Right kidney (tissue), 1 donor: ENCODE measurements at regions not wholly inside any gene's neighbourhood (a gene's known extent, or its start where the extent isn't known, plus 50 kb on each side); places are given as distances from the start of the nearest gene placed in this dataset.
A peak's percentile ranks its signal among the peaks of the same experiment; 100 is the strongest.
"Not testable (repeated sequence)": the region's sequence is repeated elsewhere in the genome, so short reads cannot be mapped to it uniquely, and the experiment has no call there.

Source experiments
- DNase-seq: peaks from one replicate; pipeline ENCODE4 v3.0.0-alpha.2; 2016

DNA sequence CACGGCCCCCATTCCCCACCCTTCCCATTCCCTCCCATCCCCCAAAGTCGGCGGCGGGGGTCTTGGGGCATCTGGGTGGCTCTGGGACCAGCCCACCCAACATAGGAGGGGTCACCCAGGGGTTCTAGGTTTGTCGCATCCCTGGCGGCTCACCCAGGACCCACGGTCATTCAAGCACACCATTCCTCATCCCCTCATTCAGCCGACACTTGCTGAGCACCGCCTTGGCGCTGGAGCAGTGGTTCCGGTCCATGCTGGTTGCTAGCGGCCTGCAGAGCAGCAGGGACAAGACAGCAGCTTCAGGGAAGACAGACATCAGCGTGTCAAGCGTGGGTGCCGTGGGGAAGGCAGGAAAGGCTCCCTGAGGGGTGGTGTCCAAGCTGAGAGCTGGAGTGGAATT is 50.5 kb upstream of the OTOS start:
- DNase-seq = no peak

DNA sequence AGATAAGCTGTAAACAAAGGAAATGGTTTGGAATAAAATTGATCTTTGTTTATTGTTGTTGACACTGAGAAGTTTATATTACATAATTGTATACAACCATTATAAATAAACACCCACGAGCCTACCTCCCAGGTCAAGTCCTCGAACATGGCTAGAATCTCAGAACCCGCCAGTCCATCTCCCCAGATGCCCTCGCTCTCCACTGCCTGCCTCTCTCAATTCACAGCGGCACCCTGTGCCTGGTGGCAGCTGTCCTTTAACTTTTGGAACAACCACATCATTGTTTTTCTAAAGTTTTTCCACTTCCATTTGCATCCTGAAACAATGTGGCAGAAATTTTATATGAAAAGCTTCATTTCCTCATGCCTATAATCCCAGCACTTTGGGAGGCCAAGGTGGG is 52.2 kb upstream of the OTOS start:
- DNase-seq = no peak

DNA sequence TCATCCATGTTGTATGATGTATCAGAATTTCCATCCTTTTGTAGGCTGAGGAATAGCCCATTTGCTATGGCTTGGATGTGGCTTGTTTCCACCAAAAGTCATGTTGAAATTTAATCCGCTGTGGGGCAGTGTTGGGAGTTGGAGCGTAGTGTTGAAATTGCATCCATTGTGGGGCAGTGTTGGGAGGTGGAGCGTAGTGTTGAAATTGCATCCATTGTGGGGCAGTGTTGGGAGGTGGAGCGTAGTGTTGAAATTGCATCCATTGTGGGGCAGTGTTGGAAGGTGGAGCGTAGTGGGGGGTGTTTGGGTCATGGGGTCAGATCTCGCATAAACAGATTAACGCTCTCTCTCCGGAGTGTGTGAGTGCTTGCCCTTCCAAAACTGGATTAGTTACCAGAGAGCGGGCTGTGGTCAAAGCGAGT is 53.9 kb upstream of the OTOS start:
- DNase-seq = not testable (repeated sequence)

DNA sequence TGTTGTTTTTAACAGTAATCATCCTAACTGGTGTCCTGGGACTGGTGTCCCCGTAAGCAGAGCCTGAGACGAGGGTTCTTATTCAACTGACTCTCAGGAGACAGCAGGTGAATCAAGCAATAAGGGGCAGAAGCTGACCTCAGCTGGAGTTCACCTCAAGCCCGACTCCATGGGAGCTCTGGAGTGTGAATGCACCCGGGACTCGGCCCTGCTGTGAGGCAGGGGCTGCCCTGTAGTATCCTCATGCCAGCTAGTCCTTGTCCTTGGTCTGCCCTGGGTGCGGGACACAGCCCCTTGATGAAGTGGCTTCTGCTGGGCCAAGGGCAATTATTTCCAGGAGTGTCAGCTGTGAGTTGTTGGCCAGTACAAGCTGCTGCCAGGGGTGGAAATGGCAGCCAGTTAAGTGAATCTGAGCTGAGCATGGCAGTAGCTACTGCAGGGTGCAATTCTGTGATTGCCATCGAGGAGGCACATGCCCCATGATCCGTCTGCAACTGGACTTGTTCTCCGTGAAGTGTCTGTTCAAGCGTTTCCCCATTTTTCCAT is 54.9 kb upstream of the OTOS start:
- no peak for DNase-seq

DNA sequence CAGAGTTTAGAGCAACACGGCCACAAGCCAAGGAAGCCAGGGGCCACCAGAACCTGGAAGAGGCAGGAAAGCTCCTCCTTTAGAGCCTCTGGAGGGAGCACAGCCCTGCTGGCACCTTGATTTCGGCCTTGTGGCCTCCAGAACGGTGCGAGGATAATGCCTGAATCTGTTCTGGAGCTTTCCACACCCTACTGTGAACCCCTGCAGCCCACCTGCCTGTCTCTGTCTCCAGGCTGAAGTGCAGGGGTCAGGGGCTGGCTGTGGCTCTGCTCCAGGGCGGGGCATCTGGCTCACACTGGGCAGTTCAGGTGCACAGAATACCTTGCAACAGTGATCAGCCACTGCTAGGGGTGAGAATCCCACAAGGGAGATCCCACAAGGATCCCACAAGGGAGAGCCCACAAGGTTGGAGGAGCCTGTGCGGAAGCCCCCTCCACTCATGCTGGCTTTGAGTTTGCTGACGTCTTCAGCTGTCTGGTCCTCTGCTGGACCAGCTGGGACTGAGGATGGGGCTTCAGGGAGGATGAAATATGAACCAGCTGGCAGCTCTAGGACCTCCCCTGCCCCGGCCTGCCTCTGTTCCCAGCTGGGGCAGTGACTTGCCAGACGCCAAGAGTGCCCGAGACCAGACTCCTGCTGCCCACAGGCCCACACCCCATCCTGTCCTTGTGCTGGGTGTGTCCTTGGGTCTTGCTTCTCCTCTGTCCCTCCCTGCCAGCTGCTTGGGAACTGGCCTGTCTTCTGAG is 56.4 kb upstream of the OTOS start:
- no peak for DNase-seq

DNA sequence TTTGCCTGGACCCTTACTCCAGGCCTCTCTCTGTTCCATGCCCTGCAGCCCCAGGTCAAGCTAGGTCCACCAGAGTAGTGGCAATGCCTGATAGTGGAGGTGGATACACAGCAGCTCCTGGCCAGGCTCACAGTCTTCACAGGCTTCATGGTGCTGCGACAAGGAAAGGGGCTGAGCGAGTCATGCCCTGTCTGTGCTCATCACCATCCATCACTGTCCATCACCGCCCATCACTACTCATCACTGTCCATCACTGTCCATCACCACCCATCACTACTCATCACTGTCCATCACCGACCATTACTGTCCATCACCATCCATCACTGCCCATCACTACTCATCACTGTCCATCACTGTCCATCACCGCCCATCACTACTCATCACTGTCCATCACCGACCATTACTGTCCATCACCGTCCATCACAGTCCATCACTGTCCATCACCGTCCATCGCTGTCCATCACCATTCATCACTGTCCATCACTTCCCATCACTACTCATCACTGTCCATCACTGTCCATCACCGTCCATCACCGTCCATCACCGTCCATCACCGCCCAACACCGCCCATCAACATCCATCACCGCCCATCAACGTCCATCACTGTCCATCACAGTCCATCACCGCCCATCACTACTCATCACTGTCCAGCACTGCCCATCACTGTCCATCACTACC is 57.1 kb upstream of the OTOS start:
- DNase-seq = no peak

DNA sequence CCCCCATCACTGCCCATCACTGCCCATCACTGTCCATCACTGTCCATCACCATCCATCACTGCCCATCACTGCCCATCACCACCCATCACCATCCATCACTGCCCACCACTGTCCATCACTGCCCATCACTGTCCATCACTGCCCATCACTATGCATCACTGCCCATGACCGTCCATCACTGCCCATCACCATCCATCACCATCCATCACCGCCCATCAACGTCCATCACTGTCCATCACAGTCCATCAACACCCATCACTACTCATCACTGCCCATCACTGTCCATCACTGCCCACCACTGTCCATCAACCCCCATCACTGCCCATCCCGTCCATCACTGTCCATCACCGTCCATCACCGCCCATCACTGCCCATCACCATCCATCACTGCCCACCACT is 57.8 kb upstream of the OTOS start:
- DNase-seq = no peak

DNA sequence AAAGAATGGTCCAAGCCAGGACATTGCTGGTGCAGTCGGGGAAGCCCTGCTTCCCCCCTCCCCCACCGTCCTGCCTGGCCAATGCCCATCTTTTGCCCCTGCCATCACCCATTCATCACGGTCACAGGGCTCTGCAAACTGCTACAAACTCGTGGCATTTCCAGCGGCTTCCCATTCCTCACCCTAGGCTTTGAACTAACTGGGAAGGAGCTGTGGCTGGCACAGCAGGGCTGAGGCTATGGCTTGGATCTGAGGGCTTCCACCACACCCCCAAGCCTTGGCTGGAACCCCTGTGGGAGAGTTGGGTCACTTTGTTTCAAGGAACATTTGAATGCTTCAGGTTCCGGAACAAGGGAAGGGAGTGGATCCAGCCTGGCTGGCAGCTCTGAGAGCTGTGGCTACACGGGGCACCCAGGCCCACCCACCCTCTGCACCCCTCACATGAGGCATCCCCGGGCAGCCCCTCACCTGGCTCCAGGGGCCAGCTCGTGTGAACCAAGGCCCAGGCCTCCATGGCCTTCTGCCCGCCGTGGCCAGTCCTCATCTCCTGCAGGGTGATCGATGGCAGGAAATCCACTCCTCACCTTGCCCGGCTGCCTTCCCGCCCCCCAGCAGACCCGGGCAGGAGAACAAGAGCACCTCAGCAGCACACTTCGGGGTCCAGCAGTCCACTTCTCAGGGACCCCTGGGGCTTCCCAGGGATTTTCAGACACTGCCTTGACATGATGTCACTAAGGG is 58.8 kb upstream of the OTOS start:
- DNase-seq = no peak

DNA sequence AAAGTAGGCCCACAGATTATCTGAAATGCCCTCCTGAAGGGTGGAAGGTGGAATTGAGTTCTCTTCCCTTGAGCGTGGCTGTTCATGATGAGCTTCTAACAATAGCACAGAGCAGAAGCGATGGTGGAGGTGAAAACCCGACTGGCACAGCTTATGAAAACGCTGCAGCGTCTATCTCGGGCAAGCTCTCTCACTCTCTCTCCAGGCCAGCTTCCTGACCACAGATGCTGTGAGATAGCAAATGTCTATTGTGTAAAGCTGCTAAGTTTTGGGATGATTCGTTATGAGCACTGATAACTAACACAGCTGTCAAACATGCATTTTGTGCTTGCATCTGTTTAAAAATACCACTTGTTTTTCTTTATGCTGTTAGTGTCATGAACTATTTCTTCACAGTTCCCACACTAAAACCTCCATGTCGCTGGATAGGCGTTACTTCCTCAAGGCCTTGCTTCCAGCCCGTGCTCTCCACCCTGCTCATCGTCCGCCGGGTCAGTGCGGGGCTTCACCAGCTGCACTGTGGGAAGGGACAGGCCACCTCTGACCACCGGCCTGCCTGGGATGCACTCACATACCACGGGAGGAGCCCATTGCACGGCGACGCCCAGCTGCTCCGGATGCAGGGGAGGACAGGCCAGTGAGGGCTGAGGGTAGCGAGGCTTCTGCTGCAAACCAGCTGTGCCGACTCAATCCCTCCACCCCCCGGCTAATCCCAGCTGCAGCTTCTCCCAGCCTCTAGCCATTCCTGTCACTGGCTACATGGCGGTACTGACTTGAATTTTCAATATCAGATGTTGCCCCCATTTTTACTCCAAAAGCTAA is 60.0 kb upstream of the OTOS start:
- peak; percentile 69 for DNase-seq

DNA sequence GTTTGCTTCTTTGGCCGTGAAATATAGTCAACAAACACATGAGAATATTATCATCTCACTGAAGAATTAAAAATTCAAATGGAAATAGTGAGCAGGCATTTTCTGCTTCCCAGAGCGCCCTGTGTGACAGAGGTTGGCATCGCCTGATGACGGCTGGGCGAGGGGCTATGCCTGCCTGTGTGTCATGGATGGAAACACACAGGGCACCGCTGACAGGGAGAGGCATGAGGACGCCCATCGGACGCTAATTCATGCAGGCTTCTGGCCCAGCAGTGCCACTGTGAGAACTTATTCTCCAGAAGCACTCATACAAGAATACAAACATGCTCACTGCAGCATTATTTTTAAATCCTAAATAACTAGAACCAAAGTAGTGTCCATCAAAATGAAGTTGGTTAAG is 61.4 kb upstream of the OTOS start:
- DNase-seq = no peak

DNA sequence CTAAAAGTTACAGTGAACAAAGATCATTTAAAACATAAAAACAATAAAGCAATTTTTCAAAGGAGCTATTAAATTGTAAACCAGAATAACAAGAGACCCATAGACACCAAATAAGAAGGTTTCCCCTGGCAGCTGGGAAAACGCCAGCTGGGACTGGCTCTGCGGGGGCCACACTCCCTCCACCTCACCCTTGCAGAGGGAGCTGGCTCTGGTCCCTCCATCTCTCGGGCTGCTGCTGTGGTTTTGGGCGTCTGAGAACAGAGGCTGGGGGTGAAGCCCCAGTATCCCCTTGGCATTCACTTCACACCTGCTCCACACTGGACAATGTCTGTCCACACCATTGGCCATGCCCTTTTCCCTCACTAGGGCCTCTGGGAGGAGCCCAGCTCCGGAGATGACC is 62.1 kb upstream of the OTOS start:
- no peak for DNase-seq

DNA sequence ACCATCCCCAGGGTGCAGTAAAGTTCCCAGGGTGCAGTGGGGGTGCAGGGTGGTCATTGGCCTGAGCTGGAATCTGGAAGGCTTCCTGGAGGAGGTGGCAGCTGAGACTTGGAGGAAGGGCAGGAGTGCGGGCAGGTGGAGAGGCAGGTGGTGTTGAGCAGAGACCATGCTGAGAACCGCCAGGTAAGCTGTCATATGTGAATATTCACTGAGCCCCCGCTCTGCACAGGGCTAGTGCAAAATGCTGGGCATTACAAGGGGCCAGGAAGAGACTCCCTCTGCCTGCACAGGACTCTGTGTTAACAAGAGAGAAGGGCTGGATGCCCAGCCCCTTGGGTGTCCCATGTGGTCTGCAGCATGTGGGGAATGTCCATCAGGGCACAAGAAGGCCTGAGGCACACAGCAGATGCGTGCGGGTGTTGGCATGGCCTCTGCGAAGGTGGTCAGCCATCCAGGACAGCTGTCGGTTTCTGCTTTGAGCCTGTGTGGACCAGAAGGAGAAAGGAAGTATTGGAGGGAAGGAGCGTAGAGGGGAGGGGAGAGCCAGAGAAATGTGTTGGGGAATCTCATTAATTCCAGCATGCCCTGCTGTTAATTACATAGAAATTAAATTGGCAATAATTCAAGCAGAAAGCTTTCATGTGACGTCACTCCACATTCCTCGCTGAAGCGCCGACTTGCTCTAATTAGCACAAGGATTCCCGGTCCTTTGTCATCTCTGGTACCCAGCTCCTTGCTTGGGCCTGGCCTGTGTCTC is 62.8 kb upstream of the OTOS start:
- no peak for DNase-seq

DNA sequence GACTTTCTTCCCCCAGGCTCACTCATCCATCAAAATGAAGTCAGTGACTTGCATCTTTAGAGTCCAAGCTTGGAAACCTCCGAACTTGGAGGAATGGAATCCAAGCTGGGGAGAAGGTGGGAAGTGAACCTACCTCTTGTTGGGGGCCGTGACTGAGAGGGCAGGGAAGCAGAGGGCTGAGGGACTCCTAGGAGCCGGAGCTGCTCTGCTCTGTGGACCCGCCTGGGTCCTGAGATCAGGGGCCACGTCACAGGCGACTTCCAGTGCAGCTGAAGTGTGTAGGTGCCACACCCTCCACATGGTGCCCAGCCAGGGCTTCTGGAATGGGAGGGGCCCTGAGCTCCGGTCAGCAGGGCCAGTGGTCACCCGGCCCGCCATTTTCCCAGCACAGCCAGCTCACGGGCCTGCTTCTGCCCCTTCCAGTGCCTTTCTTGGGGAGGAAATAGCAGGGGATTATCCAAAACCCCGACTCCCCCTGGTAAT is 63.4 kb upstream of the OTOS start:
- no peak for DNase-seq

DNA sequence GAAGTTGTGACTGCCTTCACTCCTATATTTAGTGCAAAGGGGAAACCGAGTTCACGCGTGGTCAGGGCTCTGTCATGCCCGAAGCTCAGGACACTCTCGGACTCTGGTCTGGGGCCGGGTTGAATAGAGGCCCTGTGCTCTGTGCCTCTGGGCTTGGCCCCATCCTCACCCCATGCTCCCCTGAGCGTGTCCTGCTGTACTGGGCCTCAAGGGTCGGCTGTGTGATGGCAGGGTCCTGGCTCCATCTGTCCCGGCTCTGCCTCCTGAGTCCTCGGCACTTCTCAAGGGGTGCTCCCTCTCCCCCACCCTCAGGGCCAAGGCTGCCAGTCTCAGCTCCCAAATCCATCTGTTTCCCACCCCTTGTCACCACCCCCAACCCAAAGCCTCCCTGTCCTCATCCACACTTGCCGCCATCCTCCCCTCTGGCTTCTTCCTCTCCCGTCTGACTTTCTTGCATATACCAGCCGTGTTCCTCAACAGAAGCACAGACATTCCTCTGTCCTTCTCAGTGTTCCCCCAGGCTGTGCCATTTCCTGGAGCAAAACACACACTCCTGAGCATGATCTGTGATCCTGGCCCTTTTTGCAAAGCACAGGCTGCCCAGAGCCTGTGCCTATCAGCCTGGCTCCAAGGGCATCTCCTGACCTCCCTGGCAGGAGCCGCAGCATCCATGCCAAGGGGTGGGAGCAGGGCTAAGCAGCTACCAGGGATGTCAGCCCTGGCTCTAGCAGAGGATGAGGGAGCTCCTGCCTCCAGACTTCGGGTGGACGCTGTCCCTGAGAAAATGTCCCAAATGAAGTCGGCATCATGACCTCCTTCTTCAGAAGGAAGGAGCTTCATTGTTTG is 64.2 kb upstream of the OTOS start:
- no peak for DNase-seq

DNA sequence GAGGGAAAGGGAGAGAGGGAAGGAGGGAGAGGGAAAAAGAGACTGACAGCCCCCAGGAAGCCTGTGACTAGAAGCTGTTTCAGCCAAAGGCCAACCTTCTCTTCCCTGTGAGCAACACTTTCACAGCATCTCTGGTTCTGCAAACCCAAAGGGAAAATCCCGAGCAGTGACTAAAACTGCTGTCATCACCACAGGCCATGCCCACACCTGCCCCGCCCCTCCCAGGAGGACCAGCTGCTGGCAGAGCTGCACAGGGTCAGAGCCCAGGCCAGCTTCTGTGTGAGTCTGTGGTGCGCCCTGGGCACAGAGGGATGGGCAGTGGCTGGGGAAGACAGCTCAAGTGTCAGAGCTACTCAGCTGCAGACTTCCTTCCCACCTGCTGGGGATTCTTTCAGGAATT is 64.9 kb upstream of the OTOS start:
- no peak for DNase-seq

DNA sequence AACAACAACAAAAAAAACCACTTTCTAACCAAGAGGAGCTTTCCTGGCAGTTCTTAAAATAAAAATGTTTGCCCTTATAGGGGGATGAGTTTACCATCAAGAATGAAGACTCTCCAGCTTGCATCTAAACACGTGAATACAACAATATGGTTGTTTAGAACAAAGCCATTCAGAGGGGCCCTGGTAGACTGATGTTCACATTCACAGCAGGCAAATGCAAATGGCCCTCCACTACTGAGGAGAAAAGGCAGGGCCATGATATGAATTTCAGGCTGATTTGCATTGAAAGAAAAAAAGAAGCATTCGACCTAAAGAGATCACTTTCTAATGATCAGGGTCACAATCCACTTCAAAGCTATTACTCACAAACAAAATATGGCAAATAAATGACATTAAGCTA is 65.3 kb upstream of the OTOS start:
- DNase-seq = no peak

DNA sequence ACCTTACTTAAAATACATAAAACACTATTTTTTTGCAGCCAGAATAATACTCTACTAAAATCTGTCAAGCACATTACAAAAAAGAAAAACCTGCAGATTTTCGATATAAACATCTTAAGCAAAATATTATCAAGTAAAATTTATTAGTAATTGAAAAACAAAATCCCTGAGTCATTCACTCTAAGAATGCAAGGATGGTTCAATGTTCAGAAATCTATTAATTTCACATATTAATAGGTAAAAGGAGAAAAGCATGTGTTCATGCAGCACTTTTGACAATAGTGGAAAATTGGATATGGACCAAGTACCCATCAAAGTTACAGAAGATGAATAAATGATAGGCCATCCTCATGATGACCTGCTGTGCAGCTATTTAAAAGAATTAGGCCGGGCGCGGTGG is 66.2 kb upstream of the OTOS start:
- DNase-seq = no peak

DNA sequence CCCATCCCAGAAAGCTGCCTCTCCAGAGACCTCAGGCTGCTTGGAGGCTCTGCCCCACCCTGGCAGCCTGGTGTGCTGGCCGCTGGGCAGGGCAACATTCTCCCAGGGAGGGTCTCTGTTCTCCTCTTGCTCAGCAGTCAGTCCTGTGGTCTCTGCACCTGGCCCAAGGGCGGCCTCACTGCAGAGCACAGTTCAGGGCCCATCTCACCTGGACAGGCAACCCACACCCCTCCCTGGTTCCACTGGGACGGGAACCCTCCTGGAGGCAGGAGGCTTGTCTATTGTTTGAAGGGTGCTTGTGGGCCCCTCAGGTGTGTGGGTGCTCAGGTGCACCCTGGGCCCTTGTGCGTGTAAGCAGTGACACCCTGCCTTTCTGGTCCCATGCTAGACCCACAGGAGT is 67.2 kb upstream of the OTOS start:
- no peak for DNase-seq

DNA sequence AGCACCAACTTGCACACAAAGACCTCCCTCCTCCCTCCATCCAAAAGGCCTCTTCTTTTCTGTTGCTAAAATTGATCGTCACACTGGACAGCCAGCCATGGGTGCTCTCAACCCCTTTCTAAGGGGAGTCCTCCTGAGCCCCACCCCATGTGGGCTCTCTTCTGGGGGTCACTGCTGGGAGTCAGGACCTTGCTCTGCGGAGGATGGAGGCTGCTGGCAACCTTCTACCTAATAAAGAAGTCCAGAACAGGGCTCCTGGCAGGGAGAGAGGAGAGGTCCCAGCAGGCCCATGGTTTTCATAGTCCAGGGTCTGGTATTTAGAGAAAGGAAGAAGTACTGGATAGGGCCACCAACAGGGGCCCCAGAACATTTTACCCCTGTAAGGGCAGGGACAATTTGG is 67.6 kb upstream of the OTOS start:
- DNase-seq = no peak

DNA sequence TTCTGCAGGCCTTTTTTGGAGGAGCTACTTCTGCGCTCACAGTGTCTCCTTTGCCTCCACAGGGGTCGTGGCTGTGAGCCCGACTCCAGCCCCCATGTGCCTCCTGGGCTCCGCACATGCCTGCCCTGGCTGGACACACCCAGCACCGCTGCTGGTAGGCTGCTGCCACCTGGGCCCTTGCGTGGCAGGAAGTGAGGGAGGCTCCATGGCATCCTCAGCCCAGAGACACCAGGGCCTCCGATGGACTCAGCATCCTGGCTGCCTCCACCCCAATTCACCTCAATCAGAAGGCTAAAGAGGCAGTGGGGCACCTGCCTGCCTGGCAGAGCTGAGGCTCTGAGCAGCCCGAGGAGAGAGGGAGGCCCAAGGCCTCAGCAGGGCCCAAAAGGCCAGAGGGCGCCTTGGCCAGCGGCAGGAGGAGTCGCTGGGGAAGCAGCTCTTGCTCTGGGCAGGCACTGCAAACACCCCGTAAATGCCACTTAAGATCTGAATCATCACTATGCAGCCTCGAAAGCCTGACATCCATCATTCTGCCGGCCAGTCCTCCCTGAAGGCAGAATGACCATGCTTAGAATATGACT is 68.3 kb upstream of the OTOS start:
- DNase-seq = no peak
